ENCODE measurements at regions not wholly inside any gene's neighbourhood (a gene's known extent, or its start where the extent isn't known, plus 50 kb on each side); places are given as distances from the start of the nearest gene placed in this dataset.

GRCh38 chr6:139904158-139904533, 529.7 kb upstream of the CITED2 start:
- H3K9me3 ChIP-seq, result no peaks in the 10 kb centered on the region

DNA sequence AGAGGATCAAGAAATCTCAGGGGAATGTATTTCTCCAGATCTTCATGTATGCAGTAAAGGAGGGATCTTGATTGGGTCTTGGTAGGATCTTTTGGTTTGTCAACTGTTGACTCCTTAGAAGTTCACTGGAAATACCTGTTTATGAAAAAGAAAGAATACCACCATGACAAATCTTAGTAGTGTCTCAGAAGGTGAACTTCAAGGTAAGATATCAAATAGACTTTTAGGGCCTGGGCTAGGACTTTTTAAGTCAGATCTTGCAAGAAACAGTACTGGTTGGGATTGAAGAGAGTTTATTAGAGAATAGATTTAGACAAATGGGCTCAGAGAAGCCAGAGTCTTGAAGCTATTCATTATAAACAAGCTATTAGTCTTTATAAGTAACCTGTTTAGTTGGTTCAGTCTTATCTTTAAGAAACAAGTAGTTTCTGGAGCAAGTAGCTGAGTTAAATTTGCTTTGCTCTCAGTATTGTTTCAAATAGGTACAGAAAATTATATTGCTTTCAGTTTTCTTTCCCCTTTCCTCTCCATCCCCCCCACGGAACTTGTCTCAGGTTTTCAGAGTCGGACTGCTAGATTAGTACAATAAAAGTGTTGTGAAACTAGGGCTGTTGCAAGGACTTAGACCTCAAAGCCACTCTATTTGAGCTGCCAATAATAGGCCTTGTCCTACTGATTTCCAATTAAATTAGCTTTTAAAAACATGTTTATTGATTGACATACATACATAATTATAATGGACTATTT, 529.1 kb upstream of the CITED2 start:
- WGBS, result 85% methylated on average over 2 of the region's 2 CpGs
- H3K27me3 ChIP-seq, result no peaks in the 10 kb centered on the region
- no peak for DNase-seq (ENCODE audit: low spot score in 2 of 2)
- H3K9me3 ChIP-seq, result no peaks in the 10 kb centered on the region
- H3K4me1 ChIP-seq, result no peaks in the 10 kb centered on the region
- TF ChIP-seq POLR2AphosphoS5 (IDR thresholded peaks at IDR 0.05) (no peak), EP300 (IDR thresholded peaks at IDR 0.05) (no peak), POLR2A (IDR thresholded peaks at IDR 0.05) (no peak)
- TF ChIP-seq, protein P1, sequence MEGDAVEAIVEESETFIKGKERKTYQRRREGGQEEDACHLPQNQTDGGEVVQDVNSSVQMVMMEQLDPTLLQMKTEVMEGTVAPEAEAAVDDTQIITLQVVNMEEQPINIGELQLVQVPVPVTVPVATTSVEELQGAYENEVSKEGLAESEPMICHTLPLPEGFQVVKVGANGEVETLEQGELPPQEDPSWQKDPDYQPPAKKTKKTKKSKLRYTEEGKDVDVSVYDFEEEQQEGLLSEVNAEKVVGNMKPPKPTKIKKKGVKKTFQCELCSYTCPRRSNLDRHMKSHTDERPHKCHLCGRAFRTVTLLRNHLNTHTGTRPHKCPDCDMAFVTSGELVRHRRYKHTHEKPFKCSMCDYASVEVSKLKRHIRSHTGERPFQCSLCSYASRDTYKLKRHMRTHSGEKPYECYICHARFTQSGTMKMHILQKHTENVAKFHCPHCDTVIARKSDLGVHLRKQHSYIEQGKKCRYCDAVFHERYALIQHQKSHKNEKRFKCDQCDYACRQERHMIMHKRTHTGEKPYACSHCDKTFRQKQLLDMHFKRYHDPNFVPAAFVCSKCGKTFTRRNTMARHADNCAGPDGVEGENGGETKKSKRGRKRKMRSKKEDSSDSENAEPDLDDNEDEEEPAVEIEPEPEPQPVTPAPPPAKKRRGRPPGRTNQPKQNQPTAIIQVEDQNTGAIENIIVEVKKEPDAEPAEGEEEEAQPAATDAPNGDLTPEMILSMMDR (IDR thresholded peaks at IDR 0.05), result no peak
- no peak overlapping the region for H3K27ac ChIP-seq
- H3K4me3 ChIP-seq, result no peak overlapping the region
- H3K36me3 ChIP-seq, result no peaks in the 10 kb centered on the region

More at GRCh38 chr6:139904158-139904533, 529.7 kb upstream of the CITED2 start:
- H3K4me3 ChIP-seq, result no peak overlapping the region
- no peaks in the 10 kb centered on the region for H3K27me3 ChIP-seq
- H3K4me1 ChIP-seq, result no peaks in the 10 kb centered on the region
- TF ChIP-seq, protein P1 (IDR thresholded peaks at IDR 0.05), result no peak
- no peak for TF ChIP-seq EP300 (IDR thresholded peaks at IDR 0.05)
- no peak for DNase-seq (ENCODE audit: low spot score in 2 of 2)
- H3K36me3 ChIP-seq, result no peaks in the 10 kb centered on the region
- no peak overlapping the region for H3K27ac ChIP-seq

DNA sequence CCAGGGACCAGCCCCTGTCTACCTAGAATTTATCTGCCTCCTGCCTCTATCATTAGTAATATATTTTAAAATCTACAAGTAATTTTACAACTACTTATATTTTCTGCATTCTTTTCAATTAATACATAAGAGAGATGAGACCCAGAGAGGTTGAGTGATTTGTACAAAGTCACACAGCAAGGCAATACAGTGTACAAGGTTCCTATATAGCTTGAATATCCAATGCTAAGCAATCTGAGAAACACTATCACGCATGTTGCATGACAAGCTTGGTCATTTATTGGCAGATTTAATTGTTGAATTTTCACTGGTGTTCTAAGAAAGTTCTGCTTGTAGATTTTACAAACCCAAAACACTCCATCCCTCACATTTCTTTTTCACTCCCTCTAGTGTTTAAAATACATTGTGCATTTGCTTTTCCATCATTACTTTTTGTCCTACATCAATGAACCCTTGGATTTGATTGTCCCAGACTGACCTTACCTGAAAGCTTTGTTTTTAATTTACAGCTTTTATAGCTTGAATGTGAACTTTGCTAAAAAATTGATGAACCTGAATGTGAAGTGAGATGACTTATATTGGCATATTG, 520.9 kb upstream of the CITED2 start:
- TF ChIP-seq, protein P1 (IDR thresholded peaks at IDR 0.05), result no peak
- TF ChIP-seq POLR2A (IDR thresholded peaks at IDR 0.05), result no peak
- no peak for TF ChIP-seq POLR2AphosphoS5 (IDR thresholded peaks at IDR 0.05)
- no peak for TF ChIP-seq EP300 (IDR thresholded peaks at IDR 0.05)

GRCh38 chr6:139894271-139894670, 519.8 kb upstream of the CITED2 start:
- TF ChIP-seq POLR2AphosphoS5 (IDR thresholded peaks at IDR 0.05) (no peak), EP300 (IDR thresholded peaks at IDR 0.05) (no peak), POLR2A (IDR thresholded peaks at IDR 0.05) (no peak)
- TF ChIP-seq, protein P1 (IDR thresholded peaks at IDR 0.05), result no peak
- Histone ChIP-seq H3K4me1 (no peaks in the 10 kb centered on the region), H3K9me3 (no peaks in the 10 kb centered on the region), H3K36me3 (no peaks in the 10 kb centered on the region), H3K4me3 (no peak overlapping the region), H3K27me3 (no peaks in the 10 kb centered on the region), H3K27ac (no peak overlapping the region)
- 91% methylated on average over 8 of the region's 8 CpGs for WGBS
- DNase-seq (ENCODE audit: low spot score in 2 of 2), result no peak

More for the DNA sequence above, 520.9 kb upstream of the CITED2 start:
- DNase-seq (ENCODE audit: low spot score in 2 of 2), result no peak
- WGBS, result 77% methylated on average over 1 of the region's 1 CpG
- no peaks in the 10 kb centered on the region for H3K4me1 ChIP-seq
- H3K27me3 ChIP-seq, result no peaks in the 10 kb centered on the region
- H3K9me3 ChIP-seq, result no peaks in the 10 kb centered on the region
- no peaks in the 10 kb centered on the region for H3K36me3 ChIP-seq
- no peak overlapping the region for H3K27ac ChIP-seq
- no peak overlapping the region for H3K4me3 ChIP-seq

- 82% methylated on average over 4 of the region's 4 CpGs for WGBS
- Histone ChIP-seq H3K4me1 (no peaks in the 10 kb centered on the region), H3K4me3 (no peak overlapping the region), H3K9me3 (no peaks in the 10 kb centered on the region), H3K27me3 (no peaks in the 10 kb centered on the region), H3K36me3 (no peaks in the 10 kb centered on the region), H3K27ac (no peak overlapping the region)
- TF ChIP-seq, protein P1 (IDR thresholded peaks at IDR 0.05), result no peak
- TF ChIP-seq POLR2AphosphoS5 (IDR thresholded peaks at IDR 0.05), result no peak
- TF ChIP-seq EP300 (IDR thresholded peaks at IDR 0.05), result no peak
- no peak for DNase-seq (ENCODE audit: low spot score in 2 of 2)
Observed at GRCh38 chr6:139891471-139891870, 517.0 kb upstream of the CITED2 start.
